D721Med (cell line): ENCODE measurements at regions not wholly inside any gene's neighbourhood (a gene's known extent, or its start where the extent isn't known, plus 50 kb on each side); places are given as distances from the start of the nearest gene placed in this dataset.

Experiments
- DNase-seq: peaks from one replicate; pipeline ENCODE4 v3.0.0; 2011; ENCODE audit warnings: low spot score; ENCODE audit not compliant: insufficient read length
- FAIRE-seq: peaks from 2 replicates; lab custom pipeline; 2011; peaks lifted over from hg19 to GRCh38; lab: Jason Lieb, UNC
- CTCF ChIP-seq: IDR thresholded peaks from 2 replicates; pipeline ENCODE4 v1.5.1; 2012; ENCODE audit warnings: mild to moderate bottlenecking, control low read depth; ENCODE audit not compliant: insufficient read depth; ENCODE audit errors: missing control alignments

- no peak for TF ChIP-seq CTCF
- DNase-seq (no peak), FAIRE-seq (no peak)
These were observed 596.3 kb downstream of the HINT1 start for GRCh38 chr5:130568791-130569190.

DNA sequence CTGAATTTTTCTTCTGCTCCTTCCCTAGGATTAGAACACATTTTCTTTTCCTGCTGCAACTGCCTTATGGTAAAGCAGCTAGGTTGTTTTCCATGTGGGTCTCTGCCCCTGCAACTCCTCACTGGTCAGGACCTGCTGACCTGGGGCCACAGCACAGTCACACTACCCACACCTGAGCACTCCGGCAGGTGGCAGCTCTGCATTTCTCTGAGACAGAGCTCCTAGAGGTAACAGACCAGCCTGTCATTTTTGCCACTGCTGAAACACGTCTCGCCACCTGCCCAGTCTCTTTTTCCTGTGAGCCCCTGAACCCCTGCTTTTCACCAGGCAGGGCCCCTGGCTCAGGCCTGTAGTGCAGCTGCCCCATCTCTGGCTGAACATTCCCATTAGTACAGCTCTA, 609.6 kb downstream of the HINT1 start:
- no peak for DNase-seq

GRCh38 chr5:130550562-130550928, 614.5 kb downstream of the HINT1 start:
- no peak for TF ChIP-seq CTCF
- no peak for FAIRE-seq
- no peak for DNase-seq

More for the DNA sequence above, 609.6 kb downstream of the HINT1 start:
- FAIRE-seq, result no peak
- no peak for TF ChIP-seq CTCF

DNA sequence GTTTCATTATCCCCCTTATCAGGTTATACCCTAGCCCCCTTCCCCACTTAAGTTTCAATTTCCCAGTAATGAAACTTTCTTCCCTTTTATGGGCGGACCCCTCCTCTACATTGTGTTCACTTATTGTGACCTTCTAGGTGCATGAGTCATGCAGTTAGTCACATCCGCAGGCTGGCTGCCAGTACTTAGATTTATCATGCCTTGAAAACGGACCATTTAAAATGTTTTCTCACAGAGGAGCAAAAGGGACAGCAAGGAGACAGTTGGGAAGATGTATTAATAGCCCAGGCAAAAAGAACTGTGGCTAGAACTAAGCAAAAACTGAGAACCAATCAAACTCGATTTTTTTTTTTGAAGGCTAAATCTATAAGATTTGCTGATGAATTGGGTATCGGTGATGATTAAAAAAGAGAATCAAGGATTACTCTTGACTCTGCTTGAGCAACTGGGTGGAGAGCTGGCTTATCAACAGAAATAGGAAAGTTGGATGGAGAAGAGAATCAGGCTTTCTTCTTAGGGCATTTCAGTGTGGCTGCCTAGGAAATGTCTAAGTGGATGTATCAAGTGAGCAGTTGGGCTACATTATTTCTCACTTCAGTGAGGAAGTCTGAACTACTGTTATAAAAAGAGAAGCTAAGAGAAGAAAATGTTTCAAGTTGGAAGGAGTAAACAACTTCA, 615.0 kb downstream of the HINT1 start:
- TF ChIP-seq CTCF, result no peak
- FAIRE-seq, result no peak
- DNase-seq, result no peak

DNA sequence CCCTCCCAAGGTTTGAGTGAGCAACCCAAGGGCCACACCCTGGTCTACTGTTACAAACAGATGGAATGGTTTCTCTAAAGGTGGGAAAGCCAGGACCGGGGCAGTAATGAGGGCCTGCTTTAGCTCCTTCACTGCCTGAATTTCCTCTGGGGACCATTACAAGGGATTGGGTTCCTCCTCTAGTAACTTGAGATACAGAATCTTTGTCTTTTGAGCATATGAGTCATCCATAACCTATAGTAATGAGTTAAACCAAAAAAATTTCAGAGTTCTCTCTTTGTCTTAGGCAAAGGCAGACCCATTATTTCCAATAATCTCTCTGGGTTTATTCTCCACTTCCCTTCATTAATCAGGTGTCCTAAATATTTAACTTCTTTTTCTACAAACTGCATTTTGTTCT, 618.8 kb downstream of the HINT1 start:
- no peak for FAIRE-seq

DNA sequence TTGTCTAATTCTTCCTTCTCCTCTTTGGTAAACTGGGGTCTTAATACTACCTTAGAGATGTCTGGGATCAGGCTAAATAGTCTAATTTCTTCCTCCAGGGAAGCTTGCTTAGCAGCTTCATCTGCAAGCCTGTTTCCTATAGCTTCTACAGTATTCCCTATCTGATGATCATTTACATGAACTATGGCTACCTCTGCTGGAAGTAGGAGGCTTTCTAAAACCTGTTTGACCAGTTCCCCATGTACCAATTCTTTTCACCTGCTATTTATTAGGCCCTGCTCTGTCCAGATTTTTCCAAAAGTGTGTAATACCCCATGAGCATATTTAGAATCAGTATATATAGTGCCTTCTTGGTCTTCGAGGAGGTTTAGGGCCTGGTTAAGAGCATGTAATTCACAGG, 619.8 kb downstream of the HINT1 start:
- FAIRE-seq (no peak), DNase-seq (no peak)
- no peak for TF ChIP-seq CTCF

More for the DNA sequence above, 618.8 kb downstream of the HINT1 start:
- TF ChIP-seq CTCF, result no peak
- DNase-seq, result no peak

DNA sequence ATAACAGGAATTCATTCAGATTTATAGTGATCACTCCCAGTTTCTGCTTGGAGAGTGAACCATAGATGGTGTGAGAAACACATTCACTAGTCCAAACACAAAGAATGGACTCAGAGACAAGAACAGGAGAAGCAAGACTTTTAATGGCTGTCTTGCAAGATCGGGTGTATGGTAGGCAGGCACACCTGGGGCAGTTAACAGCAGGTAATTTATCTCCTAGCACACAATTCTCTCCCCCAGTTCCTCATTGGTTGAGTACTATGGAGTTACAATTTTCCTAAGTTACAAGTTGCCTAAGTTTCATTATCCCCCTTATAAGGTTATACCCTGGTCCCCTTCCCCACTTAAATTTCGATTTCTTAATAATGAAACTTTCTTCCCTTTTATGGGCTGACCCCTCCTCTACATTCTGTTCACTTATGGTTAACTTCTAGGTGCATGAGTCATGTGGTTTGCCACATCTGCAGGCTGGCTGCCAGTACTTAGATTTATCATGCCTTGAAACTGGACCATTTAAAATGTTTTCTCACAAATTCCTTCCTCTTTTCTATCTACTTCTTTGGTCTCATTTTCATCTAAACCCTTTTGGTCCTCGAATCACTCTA, 623.3 kb downstream of the HINT1 start:
- no peak for TF ChIP-seq CTCF

More for the DNA sequence above, 623.3 kb downstream of the HINT1 start:
- DNase-seq, result no peak
- no peak for FAIRE-seq
